RWPE1 (cell line): ENCODE measurements at regions not wholly inside any gene's neighbourhood (a gene's known extent, or its start where the extent isn't known, plus 50 kb on each side); places are given as distances from the start of the nearest gene placed in this dataset.

Experiments used
- CTCF ChIA-PET: fragments of 350-600 bp; sonication (Branson Sonifier 250); formaldehyde crosslinking; extraction: SDS; loops from one replicate; lab custom pipeline; 2021; lab: Yijun Ruan, JAX
- POLR2A ChIA-PET: fragments of 400-600 bp; formaldehyde crosslinking; extraction: SDS; loops from one replicate; lab custom pipeline; 2020; ENCODE audit warnings: antibody characterized with exemption; ENCODE audit not compliant: low non-redundant PET; lab: Yijun Ruan, JAX
- DNase-seq: peaks from one replicate; pipeline ENCODE4 v3.0.0; 2012; ENCODE audit warnings: low spot score
- H3K27ac ChIP-seq: fragments of 450-650 bp; 2 replicates; pipeline ENCODE4 v1.5.1; 2017
- TF ChIP-seq, protein P1 (sequence below): fragments of 450-650 bp; conservative IDR thresholded peaks from 2 replicates; pipeline ENCODE4 v1.5.1; 2017; ENCODE audit warnings: low read depth, mild to moderate bottlenecking

DNA sequence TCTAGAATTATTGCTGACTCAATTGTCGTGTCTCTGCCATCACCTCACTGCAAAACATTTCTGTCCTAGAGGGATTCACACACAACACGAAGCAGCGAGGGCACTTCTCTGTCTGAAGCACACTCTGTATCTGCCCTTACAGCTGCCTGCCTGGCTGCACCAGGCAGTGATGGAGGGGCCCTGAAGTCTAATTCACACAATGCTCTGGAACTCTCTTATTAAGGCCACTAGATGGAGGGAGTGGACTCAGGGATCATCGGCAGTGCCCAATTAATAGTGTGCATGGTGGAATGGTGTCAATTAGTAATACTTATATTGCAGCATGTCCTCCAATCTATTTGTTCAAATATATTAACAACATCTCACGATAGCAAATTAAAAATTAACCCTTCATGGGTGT lies 157.5 kb upstream of the MAP1B start:
- DNase-seq = no peak
- TF ChIP-seq, protein P1, sequence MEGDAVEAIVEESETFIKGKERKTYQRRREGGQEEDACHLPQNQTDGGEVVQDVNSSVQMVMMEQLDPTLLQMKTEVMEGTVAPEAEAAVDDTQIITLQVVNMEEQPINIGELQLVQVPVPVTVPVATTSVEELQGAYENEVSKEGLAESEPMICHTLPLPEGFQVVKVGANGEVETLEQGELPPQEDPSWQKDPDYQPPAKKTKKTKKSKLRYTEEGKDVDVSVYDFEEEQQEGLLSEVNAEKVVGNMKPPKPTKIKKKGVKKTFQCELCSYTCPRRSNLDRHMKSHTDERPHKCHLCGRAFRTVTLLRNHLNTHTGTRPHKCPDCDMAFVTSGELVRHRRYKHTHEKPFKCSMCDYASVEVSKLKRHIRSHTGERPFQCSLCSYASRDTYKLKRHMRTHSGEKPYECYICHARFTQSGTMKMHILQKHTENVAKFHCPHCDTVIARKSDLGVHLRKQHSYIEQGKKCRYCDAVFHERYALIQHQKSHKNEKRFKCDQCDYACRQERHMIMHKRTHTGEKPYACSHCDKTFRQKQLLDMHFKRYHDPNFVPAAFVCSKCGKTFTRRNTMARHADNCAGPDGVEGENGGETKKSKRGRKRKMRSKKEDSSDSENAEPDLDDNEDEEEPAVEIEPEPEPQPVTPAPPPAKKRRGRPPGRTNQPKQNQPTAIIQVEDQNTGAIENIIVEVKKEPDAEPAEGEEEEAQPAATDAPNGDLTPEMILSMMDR = no peak
- H3K27ac ChIP-seq = no peak overlapping the region
- POLR2A ChIA-PET = no interaction called here
- CTCF ChIA-PET = no interaction called here

DNA sequence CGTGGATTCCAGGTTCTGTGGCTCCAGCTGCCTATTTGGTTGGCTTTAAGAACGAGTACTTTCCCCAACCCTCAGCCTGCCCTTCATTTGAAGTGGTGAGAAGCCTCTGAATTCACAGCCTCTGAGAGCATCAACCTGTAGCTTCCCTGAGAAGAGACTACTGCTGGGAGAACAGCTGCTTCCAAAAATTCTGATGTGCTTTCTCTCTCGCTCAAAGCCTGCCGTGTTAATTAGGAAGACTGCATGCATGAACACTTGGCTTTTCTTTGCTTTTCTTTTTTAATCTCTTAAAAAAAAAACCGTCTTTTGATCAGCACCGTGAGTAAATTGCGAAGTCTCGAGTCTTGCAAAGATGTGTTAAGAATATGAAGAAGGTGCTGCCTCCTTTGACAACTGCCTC lies 153.4 kb upstream of the MAP1B start:
- TF ChIP-seq, protein P1 = no peak
- POLR2A ChIA-PET = no interaction called here
- CTCF ChIA-PET = interaction anchor here (0.6 kb wide), 1 partner anchor 81 kb away, joined by 3 read pairs; no protein-coding TSS in a partner anchor
- no peak overlapping the region for H3K27ac ChIP-seq
- no peak for DNase-seq

DNA sequence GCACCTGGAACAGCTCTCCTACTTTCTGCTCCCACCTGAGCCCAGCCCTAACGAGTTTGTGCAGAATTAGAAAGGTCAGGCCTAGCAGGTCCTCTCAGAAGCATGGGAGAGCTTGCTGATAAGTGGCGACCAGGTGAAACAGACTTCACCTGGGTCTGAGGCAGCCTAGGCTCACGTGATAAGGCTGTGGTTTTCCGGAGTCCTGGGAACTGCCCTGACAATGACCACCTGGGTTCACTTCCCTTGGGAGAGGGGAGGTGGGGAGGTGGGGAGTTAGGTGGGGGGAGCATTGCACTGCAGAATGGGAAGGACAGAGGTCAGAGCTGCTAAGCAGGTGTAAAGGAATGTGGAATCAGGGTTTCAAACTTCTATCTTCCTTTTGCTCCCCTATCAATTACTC lies 152.9 kb upstream of the MAP1B start:
- no peak overlapping the region for H3K27ac ChIP-seq
- POLR2A ChIA-PET = no interaction called here
- CTCF ChIA-PET = no interaction called here
- no peak for DNase-seq
- TF ChIP-seq, protein P1 = no peak

DNA sequence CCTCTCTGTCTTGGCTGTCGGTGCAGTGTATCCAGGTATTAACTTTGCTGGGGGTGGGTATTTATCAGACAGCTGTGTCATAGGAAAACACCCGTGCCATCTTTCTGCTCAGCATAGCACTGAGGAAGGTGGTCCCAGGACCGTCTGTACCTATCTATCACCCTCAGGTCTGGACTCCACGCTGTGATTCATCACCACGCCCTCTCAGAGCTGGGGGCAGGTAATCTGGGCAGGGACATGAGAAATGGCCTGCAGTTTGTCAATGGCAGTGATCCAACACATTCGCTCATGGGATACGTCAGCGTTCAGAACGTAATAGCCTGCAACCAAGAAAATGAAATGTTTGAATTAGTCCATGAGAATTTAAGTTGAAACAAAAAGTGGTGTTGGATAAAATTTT lies 151.6 kb upstream of the MAP1B start:
- POLR2A ChIA-PET = no interaction called here
- TF ChIP-seq, protein P1 = no peak
- CTCF ChIA-PET = interaction anchor here (0.6 kb wide), 1 partner anchor 863 kb away, joined by 3 read pairs; no protein-coding TSS in a partner anchor
- DNase-seq = peak; percentile 70
- no peak overlapping the region for H3K27ac ChIP-seq

DNA sequence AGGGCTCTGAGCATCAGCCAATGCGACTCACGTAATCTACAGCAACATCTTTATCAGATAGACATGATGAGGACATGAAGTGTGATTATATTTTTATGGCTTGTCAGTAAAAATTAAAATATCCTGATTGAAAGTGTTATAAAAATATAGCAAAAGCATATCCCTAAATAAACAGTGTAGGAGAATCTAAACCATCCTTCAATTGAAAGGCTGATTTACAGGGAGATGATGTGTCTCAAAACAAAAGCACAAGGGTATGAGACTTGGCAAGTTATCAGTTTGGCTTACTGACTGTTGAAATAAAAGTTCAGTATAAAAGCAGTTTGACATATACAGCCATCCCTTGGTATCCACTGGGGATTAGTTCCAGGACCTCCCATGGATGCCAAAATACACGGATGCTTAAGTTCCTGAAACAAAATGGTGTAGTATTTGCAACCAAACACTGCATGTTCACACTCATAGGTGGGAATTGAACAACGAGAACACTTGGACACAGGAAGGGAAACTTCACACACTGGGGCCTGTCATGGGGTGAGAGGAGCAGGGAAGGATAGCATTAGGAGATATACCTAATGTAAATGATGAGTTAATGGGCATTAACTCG lies 149.9 kb upstream of the MAP1B start:
- H3K27ac ChIP-seq = no peak overlapping the region
- TF ChIP-seq, protein P1 = no peak
- no peak for DNase-seq
- ChIA-PET CTCF (interaction anchor here (0.7 kb wide), 1 partner anchor 879 kb away, joined by 5 read pairs; no protein-coding TSS in a partner anchor), POLR2A (no interaction called here)

DNA sequence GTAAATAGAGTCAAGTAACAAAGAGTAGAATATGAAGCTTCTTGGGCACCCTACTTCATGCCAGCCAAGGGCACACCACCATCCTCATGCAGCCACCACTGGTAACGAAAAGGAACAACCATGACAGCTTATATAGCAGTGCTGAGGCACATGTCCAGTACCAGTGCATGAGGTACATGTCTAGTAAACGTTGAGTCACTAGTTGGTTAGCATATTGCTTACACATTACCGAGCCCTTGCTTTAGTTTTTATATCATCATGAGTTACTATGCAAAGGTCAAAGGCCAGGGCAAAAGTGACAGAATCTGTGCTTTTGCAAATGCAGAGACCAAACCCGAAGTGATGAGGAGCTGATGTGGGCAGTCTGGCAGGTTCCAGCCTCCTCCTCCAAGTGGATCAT lies 147.1 kb upstream of the MAP1B start:
- ChIA-PET POLR2A (no interaction called here), CTCF (interaction anchor here (0.5 kb wide), 1 partner anchor 1239 kb away, joined by 3 read pairs; no protein-coding TSS in a partner anchor)
- no peak for DNase-seq
- H3K27ac ChIP-seq = no peak overlapping the region
- TF ChIP-seq, protein P1 = no peak
